ENCODE measurements at regions not wholly inside any gene's neighbourhood (a gene's known extent, or its start where the extent isn't known, plus 50 kb on each side); places are given as distances from the start of the nearest gene placed in this dataset.

- H3K9me3 ChIP-seq (ENCODE audit: severe bottlenecking), result no peaks in the 10 kb centered on the region
- no peaks in the 10 kb centered on the region for H3K36me3 ChIP-seq (ENCODE audit: low read depth)
- no peak for DNase-seq (ENCODE audit: low spot score)
- H3K27me3 ChIP-seq (ENCODE audit: insufficient read depth, poor library complexity, severe bottlenecking), result no peaks in the 10 kb centered on the region
- no peak overlapping the region for H3K4me3 ChIP-seq (ENCODE audit: severe bottlenecking)
- no peak overlapping the region for H3K27ac ChIP-seq (ENCODE audit: poor library complexity, severe bottlenecking)
- TF ChIP-seq CTCF (IDR thresholded peaks at IDR 0.05; ENCODE audit: poor library complexity, severe bottlenecking), result no peak
- H3K4me1 ChIP-seq (ENCODE audit: insufficient read depth, poor library complexity, severe bottlenecking), result no peaks in the 10 kb centered on the region
- no peak for ATAC-seq (ENCODE audit: low read depth)
Measured at GRCh38 chr6:22150368-22151035, 146.3 kb downstream of the PRL start.

- H3K36me3 ChIP-seq (ENCODE audit: low read depth), result no peaks in the 10 kb centered on the region
- TF ChIP-seq CTCF (IDR thresholded peaks at IDR 0.05; ENCODE audit: poor library complexity, severe bottlenecking), result no peak
- ATAC-seq (ENCODE audit: low read depth), result no peak
- no peak for DNase-seq (ENCODE audit: low spot score)
- H3K9me3 ChIP-seq (ENCODE audit: severe bottlenecking), result no peaks in the 10 kb centered on the region
- no peak overlapping the region for H3K4me3 ChIP-seq (ENCODE audit: severe bottlenecking)
- H3K27me3 ChIP-seq (ENCODE audit: insufficient read depth, poor library complexity, severe bottlenecking), result no peaks in the 10 kb centered on the region
- no peak overlapping the region for H3K27ac ChIP-seq (ENCODE audit: poor library complexity, severe bottlenecking)
- no peaks in the 10 kb centered on the region for H3K4me1 ChIP-seq (ENCODE audit: insufficient read depth, poor library complexity, severe bottlenecking)
Measured at GRCh38 chr6:22151892-22152291, 144.9 kb downstream of the PRL start.

GRCh38 chr6:22152841-22153240 is 144.0 kb downstream of the PRL start:
- no peak for TF ChIP-seq CTCF (IDR thresholded peaks at IDR 0.05; ENCODE audit: poor library complexity, severe bottlenecking)
- ATAC-seq (ENCODE audit: low read depth), result no peak

GRCh38 chr6:22153384-22154158 is 143.3 kb downstream of the PRL start:
- no peaks in the 10 kb centered on the region for H3K4me1 ChIP-seq (ENCODE audit: insufficient read depth, poor library complexity, severe bottlenecking)
- H3K9me3 ChIP-seq (ENCODE audit: severe bottlenecking), result no peaks in the 10 kb centered on the region
- no peak for TF ChIP-seq CTCF (IDR thresholded peaks at IDR 0.05; ENCODE audit: poor library complexity, severe bottlenecking)
- no peaks in the 10 kb centered on the region for H3K36me3 ChIP-seq (ENCODE audit: low read depth)
- ATAC-seq (ENCODE audit: low read depth) (no peak), DNase-seq (ENCODE audit: low spot score) (no peak)
- H3K27me3 ChIP-seq (ENCODE audit: insufficient read depth, poor library complexity, severe bottlenecking), result no peaks in the 10 kb centered on the region
- H3K4me3 ChIP-seq (ENCODE audit: severe bottlenecking), result no peak overlapping the region
- H3K27ac ChIP-seq (ENCODE audit: poor library complexity, severe bottlenecking), result no peak overlapping the region

More at GRCh38 chr6:22152841-22153240, 144.0 kb downstream of the PRL start:
- H3K27ac ChIP-seq (ENCODE audit: poor library complexity, severe bottlenecking), result no peak overlapping the region
- no peak overlapping the region for H3K4me3 ChIP-seq (ENCODE audit: severe bottlenecking)
- no peaks in the 10 kb centered on the region for H3K9me3 ChIP-seq (ENCODE audit: severe bottlenecking)
- H3K36me3 ChIP-seq (ENCODE audit: low read depth), result no peaks in the 10 kb centered on the region
- no peak for DNase-seq (ENCODE audit: low spot score)
- no peaks in the 10 kb centered on the region for H3K4me1 ChIP-seq (ENCODE audit: insufficient read depth, poor library complexity, severe bottlenecking)
- no peaks in the 10 kb centered on the region for H3K27me3 ChIP-seq (ENCODE audit: insufficient read depth, poor library complexity, severe bottlenecking)

GRCh38 chr6:22155551-22155950 is 141.3 kb downstream of the PRL start:
- Histone ChIP-seq H3K36me3 (ENCODE audit: low read depth) (no peaks in the 10 kb centered on the region), H3K27me3 (ENCODE audit: insufficient read depth, poor library complexity, severe bottlenecking) (no peaks in the 10 kb centered on the region), H3K4me1 (ENCODE audit: insufficient read depth, poor library complexity, severe bottlenecking) (no peaks in the 10 kb centered on the region), H3K4me3 (ENCODE audit: severe bottlenecking) (no peak overlapping the region), H3K9me3 (ENCODE audit: severe bottlenecking) (no peaks in the 10 kb centered on the region), H3K27ac (ENCODE audit: poor library complexity, severe bottlenecking) (no peak overlapping the region)
- ATAC-seq (ENCODE audit: low read depth) (no peak), DNase-seq (ENCODE audit: low spot score) (no peak)
- TF ChIP-seq CTCF (IDR thresholded peaks at IDR 0.05; ENCODE audit: poor library complexity, severe bottlenecking), result no peak

Data from RWPE2 (cell line).